ENCODE measurements at regions not wholly inside any gene's neighbourhood (a gene's known extent, or its start where the extent isn't known, plus 50 kb on each side); places are given as distances from the start of the nearest gene placed in this dataset.

- Mint-ChIP-seq H3K27me3 (peaks cover 0 to 9% (median 6%) of the 10 kb centered on the region in 5 donors), H3K9me3 (peaks cover 0 to 2% (median 0%) of the 10 kb centered on the region in 9 donors), H3K27ac (peak overlapping the region in 1 of 10 donors; percentile 14), H3K36me3 (no peaks in the 10 kb centered on the region), H3K4me3 (peak overlapping the region in 1 of 10 donors; percentile 1), H3K4me1 (peaks cover 2 to 19% (median 9%) of the 10 kb centered on the region in 4 donors)
- POLR2A ChIA-PET, result no interaction called here
- peak; percentile 29 to 44 for ATAC-seq
- no peak for DNase-seq
Observed at GRCh38 chr6:150720774-150721233, 121.1 kb downstream of the PLEKHG1 start.

GRCh38 chr6:150721418-150722266 lies 122.0 kb downstream of the PLEKHG1 start:
- Mint-ChIP-seq H3K9me3 (peaks cover 0 to 2% (median 0%) of the 10 kb centered on the region in 9 donors), H3K27me3 (peaks cover 0 to 13% (median 6%) of the 10 kb centered on the region in 5 donors), H3K27ac (no peak overlapping the region), H3K4me1 (peaks cover 2 to 19% (median 9%) of the 10 kb centered on the region in 4 donors), H3K36me3 (no peaks in the 10 kb centered on the region), H3K4me3 (no peak overlapping the region)
- ATAC-seq, result no peak
- no peak for DNase-seq
- POLR2A ChIA-PET, result no interaction called here

- H3K36me3 Mint-ChIP-seq, result no peaks in the 10 kb centered on the region
- H3K27me3 Mint-ChIP-seq, result peaks cover 0 to 13% (median 8%) of the 10 kb centered on the region in 5 donors
- H3K27ac Mint-ChIP-seq, result no peak overlapping the region
- no peak for DNase-seq
- no peak for ATAC-seq
- POLR2A ChIA-PET, result no interaction called here
- peaks cover 2 to 19% (median 9%) of the 10 kb centered on the region in 4 donors for H3K4me1 Mint-ChIP-seq
- peaks cover 0 to 2% (median 0%) of the 10 kb centered on the region in 9 donors for H3K9me3 Mint-ChIP-seq
- no peak overlapping the region for H3K4me3 Mint-ChIP-seq
Observed at GRCh38 chr6:150722614-150723344, 123.1 kb downstream of the PLEKHG1 start.

- no peaks in the 10 kb centered on the region for H3K36me3 Mint-ChIP-seq
- H3K4me1 Mint-ChIP-seq, result peaks cover 2 to 19% (median 9%) of the 10 kb centered on the region in 4 donors
- no peak overlapping the region for H3K27ac Mint-ChIP-seq
- no peak overlapping the region for H3K4me3 Mint-ChIP-seq
- ATAC-seq, result no peak
- peaks cover 0 to 2% (median 0%) of the 10 kb centered on the region in 9 donors for H3K9me3 Mint-ChIP-seq
- peaks cover 0 to 13% (median 8%) of the 10 kb centered on the region in 5 donors for H3K27me3 Mint-ChIP-seq
- no peak for DNase-seq
- POLR2A ChIA-PET, result no interaction called here
Observed at GRCh38 chr6:150723345-150723658, 123.6 kb downstream of the PLEKHG1 start.

- H3K36me3 Mint-ChIP-seq, result no peaks in the 10 kb centered on the region
- POLR2A ChIA-PET, result no interaction called here
- no peak overlapping the region for H3K4me3 Mint-ChIP-seq
- H3K27ac Mint-ChIP-seq, result no peak overlapping the region
- H3K4me1 Mint-ChIP-seq, result peaks cover 2 to 19% (median 9%) of the 10 kb centered on the region in 4 donors
- ATAC-seq (no peak), DNase-seq (no peak)
- peaks cover 0 to 13% (median 8%) of the 10 kb centered on the region in 5 donors for H3K27me3 Mint-ChIP-seq
- peaks cover 0 to 2% (median 0%) of the 10 kb centered on the region in 9 donors for H3K9me3 Mint-ChIP-seq
Observed at GRCh38 chr6:150723857-150724256, 124.2 kb downstream of the PLEKHG1 start.

GRCh38 chr6:150725795-150726194 lies 126.1 kb downstream of the PLEKHG1 start:
- no peak overlapping the region for H3K27ac Mint-ChIP-seq
- no peaks in the 10 kb centered on the region for H3K36me3 Mint-ChIP-seq
- no peak overlapping the region for H3K4me3 Mint-ChIP-seq
- peaks cover 0 to 2% (median 0%) of the 10 kb centered on the region in 9 donors for H3K9me3 Mint-ChIP-seq
- H3K27me3 Mint-ChIP-seq, result peaks cover 0 to 13% (median 8%) of the 10 kb centered on the region in 5 donors
- H3K4me1 Mint-ChIP-seq, result peaks cover 0 to 14% (median 5%) of the 10 kb centered on the region in 4 donors
- ATAC-seq, result no peak
- no peak for DNase-seq
- POLR2A ChIA-PET, result no interaction called here

- H3K9me3 Mint-ChIP-seq, result no peaks in the 10 kb centered on the region
- H3K27ac Mint-ChIP-seq, result no peak overlapping the region
- no peaks in the 10 kb centered on the region for H3K36me3 Mint-ChIP-seq
- H3K4me1 Mint-ChIP-seq, result no peaks in the 10 kb centered on the region
- peaks cover 0 to 13% (median 3%) of the 10 kb centered on the region in 5 donors for H3K27me3 Mint-ChIP-seq
- no peak overlapping the region for H3K4me3 Mint-ChIP-seq
- no peak for DNase-seq
- no peak for ATAC-seq
- POLR2A ChIA-PET, result no interaction called here
Observed at GRCh38 chr6:150729188-150729748, 129.6 kb downstream of the PLEKHG1 start.

GRCh38 chr6:150730801-150731457 lies 131.2 kb downstream of the PLEKHG1 start:
- Mint-ChIP-seq H3K27me3 (peaks cover 0 to 3% (median 2%) of the 10 kb centered on the region in 5 donors), H3K27ac (no peak overlapping the region), H3K9me3 (no peaks in the 10 kb centered on the region), H3K4me3 (no peak overlapping the region), H3K36me3 (no peaks in the 10 kb centered on the region), H3K4me1 (no peaks in the 10 kb centered on the region)
- POLR2A ChIA-PET, result no interaction called here
- DNase-seq (no peak), ATAC-seq (no peak)

- POLR2A ChIA-PET, result no interaction called here
- no peaks in the 10 kb centered on the region for H3K9me3 Mint-ChIP-seq
- no peaks in the 10 kb centered on the region for H3K36me3 Mint-ChIP-seq
- H3K27me3 Mint-ChIP-seq, result no peaks in the 10 kb centered on the region
- no peak for ATAC-seq
- H3K4me1 Mint-ChIP-seq, result no peaks in the 10 kb centered on the region
- no peak for DNase-seq
- no peak overlapping the region for H3K4me3 Mint-ChIP-seq
- no peak overlapping the region for H3K27ac Mint-ChIP-seq
Observed at GRCh38 chr6:150732765-150733539, 132.6 kb upstream of the MTHFD1L start.

GRCh38 chr6:150733726-150734125 lies 131.8 kb upstream of the MTHFD1L start:
- POLR2A ChIA-PET, result no interaction called here
- ATAC-seq (no peak), DNase-seq (no peak)
- Mint-ChIP-seq H3K27me3 (no peaks in the 10 kb centered on the region), H3K4me3 (no peak overlapping the region), H3K36me3 (no peaks in the 10 kb centered on the region), H3K4me1 (no peaks in the 10 kb centered on the region), H3K27ac (no peak overlapping the region), H3K9me3 (no peaks in the 10 kb centered on the region)

- ATAC-seq (no peak), DNase-seq (no peak)
- Mint-ChIP-seq H3K27me3 (no peaks in the 10 kb centered on the region), H3K27ac (no peak overlapping the region), H3K4me1 (no peaks in the 10 kb centered on the region), H3K4me3 (no peak overlapping the region), H3K36me3 (no peaks in the 10 kb centered on the region), H3K9me3 (no peaks in the 10 kb centered on the region)
- POLR2A ChIA-PET, result no interaction called here
Observed at GRCh38 chr6:150734235-150734634, 131.3 kb upstream of the MTHFD1L start.

GRCh38 chr6:150735341-150735851 lies 130.1 kb upstream of the MTHFD1L start:
- Mint-ChIP-seq H3K27me3 (no peaks in the 10 kb centered on the region), H3K4me1 (no peaks in the 10 kb centered on the region), H3K4me3 (no peak overlapping the region), H3K27ac (no peak overlapping the region), H3K36me3 (no peaks in the 10 kb centered on the region), H3K9me3 (no peaks in the 10 kb centered on the region)
- POLR2A ChIA-PET, result no interaction called here
- ATAC-seq (no peak), DNase-seq (no peak)

All from naive thymus-derived CD8-positive, alpha-beta T cell (primary cell).